ENCODE measurements at regions not wholly inside any gene's neighbourhood (a gene's known extent, or its start where the extent isn't known, plus 50 kb on each side); places are given as distances from the start of the nearest gene placed in this dataset.

GRCh38 chr14:43411841-43412240 is 1095.2 kb downstream of the FSCB start:
- Histone ChIP-seq H3K9me3 (no peaks in the 10 kb centered on the region), H3K4me1 (no peaks in the 10 kb centered on the region), H3K27me3 (replicated peaks in 1 of 7) (no peaks in the 10 kb centered on the region), H3K27ac (no peak overlapping the region), H3K4me3 (no peak overlapping the region), H3K36me3 (no peaks in the 10 kb centered on the region)
- no peak for TF ChIP-seq POLR2A (IDR thresholded peaks at IDR 0.05)
- TF ChIP-seq POLR2AphosphoS5 (IDR thresholded peaks at IDR 0.05): no peak
- no peak for TF ChIP-seq CTCF (IDR thresholded peaks at IDR 0.05 in 8 of 11, conservative IDR thresholded peaks at IDR 0.05 in 3 of 11)
- DNase-seq: no peak
- 78 to 92% (median 83%) methylated on average over 1 of the region's 1 CpG for WGBS, 5 donors
- intact Hi-C loops (cut with DNase I; ENCODE audit: low total_unique reads): no loop called here

- WGBS, 5 donors: 53 to 97% (median 69%) methylated on average over 3 of the region's 3 CpGs
- no peaks in the 10 kb centered on the region for H3K4me1 ChIP-seq
- H3K4me3 ChIP-seq: no peak overlapping the region
- TF ChIP-seq POLR2A (IDR thresholded peaks at IDR 0.05) (no peak), POLR2AphosphoS5 (IDR thresholded peaks at IDR 0.05) (no peak), CTCF (IDR thresholded peaks at IDR 0.05 in 8 of 11, conservative IDR thresholded peaks at IDR 0.05 in 3 of 11) (no peak)
- intact Hi-C loops (cut with DNase I; ENCODE audit: low total_unique reads): no loop called here
- no peaks in the 10 kb centered on the region for H3K27me3 ChIP-seq (replicated peaks in 1 of 7)
- H3K9me3 ChIP-seq: no peaks in the 10 kb centered on the region
- peak; percentile 48 for DNase-seq
- H3K36me3 ChIP-seq: no peaks in the 10 kb centered on the region
- no peak overlapping the region for H3K27ac ChIP-seq
Observed at GRCh38 chr14:43410631-43411030, 1096.5 kb downstream of the FSCB start.

GRCh38 chr14:43408472-43408871 is 1098.6 kb downstream of the FSCB start:
- H3K27ac ChIP-seq: no peak overlapping the region
- H3K4me3 ChIP-seq: no peak overlapping the region
- no peak for DNase-seq
- TF ChIP-seq CTCF (IDR thresholded peaks at IDR 0.05 in 8 of 11, conservative IDR thresholded peaks at IDR 0.05 in 3 of 11) (no peak), POLR2AphosphoS5 (IDR thresholded peaks at IDR 0.05) (no peak), POLR2A (IDR thresholded peaks at IDR 0.05) (no peak)
- H3K9me3 ChIP-seq: peaks cover 0 to 12% (median 0%) of the 10 kb centered on the region in 8 donors
- intact Hi-C loops (cut with DNase I; ENCODE audit: low total_unique reads): no loop called here
- no peaks in the 10 kb centered on the region for H3K36me3 ChIP-seq
- no peaks in the 10 kb centered on the region for H3K4me1 ChIP-seq
- H3K27me3 ChIP-seq (replicated peaks in 1 of 7): no peaks in the 10 kb centered on the region

- Histone ChIP-seq H3K4me3 (no peak overlapping the region), H3K27me3 (replicated peaks in 1 of 7) (no peaks in the 10 kb centered on the region), H3K9me3 (peaks cover 0 to 12% (median 0%) of the 10 kb centered on the region in 8 donors), H3K27ac (no peak overlapping the region), H3K4me1 (no peaks in the 10 kb centered on the region), H3K36me3 (no peaks in the 10 kb centered on the region)
- DNase-seq: no peak
- 77 to 85% (median 81%) methylated on average over 1 of the region's 1 CpG for WGBS, 5 donors
- intact Hi-C loops (cut with DNase I; ENCODE audit: low total_unique reads): no loop called here
- TF ChIP-seq CTCF (IDR thresholded peaks at IDR 0.05 in 8 of 11, conservative IDR thresholded peaks at IDR 0.05 in 3 of 11) (no peak), POLR2A (IDR thresholded peaks at IDR 0.05) (no peak), POLR2AphosphoS5 (IDR thresholded peaks at IDR 0.05) (no peak)
Observed at GRCh38 chr14:43407706-43408105, 1099.4 kb downstream of the FSCB start.

All from spleen (tissue), 11 donors.